ENCODE measurements at regions not wholly inside any gene's neighbourhood (a gene's known extent, or its start where the extent isn't known, plus 50 kb on each side); places are given as distances from the start of the nearest gene placed in this dataset.

DNA sequence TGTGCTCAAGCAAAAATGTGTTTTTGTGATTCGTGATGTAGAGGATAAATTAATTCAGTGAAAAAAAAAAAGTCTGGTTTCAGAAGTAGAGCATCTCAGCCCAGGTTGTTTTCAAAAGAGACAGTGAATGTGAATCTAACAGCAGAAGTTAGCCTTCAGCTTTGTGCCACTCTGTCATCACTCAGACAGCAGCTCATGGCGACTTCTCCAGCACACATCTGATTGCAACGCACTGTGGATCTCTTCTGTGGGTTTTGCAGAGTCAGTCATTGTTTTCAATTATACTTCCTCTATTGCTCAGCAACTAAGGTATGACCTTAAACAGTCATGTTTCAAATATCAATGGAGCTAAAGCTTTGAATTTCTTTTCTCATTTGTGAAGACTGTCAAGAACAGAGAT lies 335.5 kb upstream of the POU3F2 start:
- Histone ChIP-seq H3K27me3 (replicated peaks; ENCODE audit: insufficient read depth) (no peaks in the 10 kb centered on the region), H3K27ac (no peak overlapping the region), H3K36me3 (no peaks in the 10 kb centered on the region), H3K4me3 (no peak overlapping the region), H3K4me1 (ENCODE audit: control insufficient read depth in 1 of 2, low read depth in 2 of 2) (no peaks in the 10 kb centered on the region), H3K9me3 (no peaks in the 10 kb centered on the region)
- TF ChIP-seq, protein P1, sequence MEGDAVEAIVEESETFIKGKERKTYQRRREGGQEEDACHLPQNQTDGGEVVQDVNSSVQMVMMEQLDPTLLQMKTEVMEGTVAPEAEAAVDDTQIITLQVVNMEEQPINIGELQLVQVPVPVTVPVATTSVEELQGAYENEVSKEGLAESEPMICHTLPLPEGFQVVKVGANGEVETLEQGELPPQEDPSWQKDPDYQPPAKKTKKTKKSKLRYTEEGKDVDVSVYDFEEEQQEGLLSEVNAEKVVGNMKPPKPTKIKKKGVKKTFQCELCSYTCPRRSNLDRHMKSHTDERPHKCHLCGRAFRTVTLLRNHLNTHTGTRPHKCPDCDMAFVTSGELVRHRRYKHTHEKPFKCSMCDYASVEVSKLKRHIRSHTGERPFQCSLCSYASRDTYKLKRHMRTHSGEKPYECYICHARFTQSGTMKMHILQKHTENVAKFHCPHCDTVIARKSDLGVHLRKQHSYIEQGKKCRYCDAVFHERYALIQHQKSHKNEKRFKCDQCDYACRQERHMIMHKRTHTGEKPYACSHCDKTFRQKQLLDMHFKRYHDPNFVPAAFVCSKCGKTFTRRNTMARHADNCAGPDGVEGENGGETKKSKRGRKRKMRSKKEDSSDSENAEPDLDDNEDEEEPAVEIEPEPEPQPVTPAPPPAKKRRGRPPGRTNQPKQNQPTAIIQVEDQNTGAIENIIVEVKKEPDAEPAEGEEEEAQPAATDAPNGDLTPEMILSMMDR (IDR thresholded peaks at IDR 0.05) = no peak
- DNase-seq (ENCODE audit: low spot score) (no peak), ATAC-seq (ENCODE audit: insufficient number of reproducible peaks, low FRiP score, low read depth) (no peak)

DNA sequence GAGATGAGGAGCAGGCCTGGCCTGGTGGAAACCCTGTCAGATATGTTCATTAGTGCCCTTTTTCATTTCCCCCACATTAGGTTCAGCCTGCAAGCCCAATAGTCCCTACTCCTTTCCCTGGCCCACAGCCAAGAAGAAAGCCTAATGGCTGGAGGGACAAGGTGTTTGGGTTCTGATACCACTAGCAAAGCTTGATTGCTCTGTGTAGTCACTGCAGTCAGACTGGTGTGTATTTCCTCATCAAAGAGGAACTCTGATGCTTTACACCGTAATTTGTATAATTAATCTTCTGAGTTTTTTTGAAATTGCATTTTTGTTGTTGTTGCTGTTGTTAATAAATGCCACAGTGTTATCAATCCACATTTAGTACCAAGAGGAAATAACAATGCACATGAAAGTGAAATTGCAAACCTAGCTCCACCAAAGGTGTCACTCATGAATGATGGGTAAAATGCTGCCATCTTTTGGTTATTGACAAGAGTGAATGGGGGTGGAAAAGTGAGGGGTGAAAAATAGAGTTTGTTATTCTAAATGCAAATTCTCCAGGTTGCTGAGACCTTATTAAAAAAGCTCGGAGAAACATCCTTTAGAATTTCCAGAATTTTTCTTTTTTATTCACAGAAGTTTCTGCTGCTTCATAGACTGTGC lies 320.2 kb upstream of the POU3F2 start:
- DNase-seq (ENCODE audit: low spot score) (no peak), ATAC-seq (ENCODE audit: insufficient number of reproducible peaks, low FRiP score, low read depth) (no peak)
- H3K36me3 ChIP-seq = no peaks in the 10 kb centered on the region

DNA sequence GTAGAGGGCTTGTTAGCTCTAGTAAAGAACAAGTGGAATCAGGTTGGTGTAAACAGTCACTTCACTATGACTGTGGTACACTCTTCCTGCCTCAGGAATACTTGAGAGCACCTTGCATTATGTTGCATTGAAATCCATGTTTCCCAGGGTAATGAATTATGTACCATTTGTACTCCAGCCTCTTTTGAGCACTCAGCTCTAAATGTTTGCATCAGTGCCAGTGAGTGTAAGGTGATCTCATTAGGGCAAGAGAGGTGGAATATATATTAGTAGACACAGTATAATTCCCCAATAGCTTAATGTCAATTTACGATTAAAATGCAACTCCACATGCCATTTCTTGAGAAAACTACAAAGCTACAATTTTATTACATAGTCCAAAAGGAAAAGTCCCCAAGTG lies 319.6 kb upstream of the POU3F2 start:
- no peak for DNase-seq (ENCODE audit: low spot score)
- TF ChIP-seq, protein P1 (IDR thresholded peaks at IDR 0.05) = no peak
- no peak for ATAC-seq (ENCODE audit: insufficient number of reproducible peaks, low FRiP score, low read depth)
- H3K4me1 ChIP-seq (ENCODE audit: control insufficient read depth in 1 of 2, low read depth in 2 of 2) = no peaks in the 10 kb centered on the region
- no peaks in the 10 kb centered on the region for H3K36me3 ChIP-seq
- no peak overlapping the region for H3K4me3 ChIP-seq
- H3K27ac ChIP-seq = no peak overlapping the region
- H3K9me3 ChIP-seq = no peaks in the 10 kb centered on the region
- H3K27me3 ChIP-seq (replicated peaks; ENCODE audit: insufficient read depth) = no peaks in the 10 kb centered on the region

More for the DNA sequence above, 320.2 kb upstream of the POU3F2 start:
- Histone ChIP-seq H3K27me3 (replicated peaks; ENCODE audit: insufficient read depth) (no peaks in the 10 kb centered on the region), H3K4me3 (no peak overlapping the region), H3K9me3 (no peaks in the 10 kb centered on the region), H3K4me1 (ENCODE audit: control insufficient read depth in 1 of 2, low read depth in 2 of 2) (no peaks in the 10 kb centered on the region), H3K27ac (no peak overlapping the region)
- TF ChIP-seq, protein P1 (IDR thresholded peaks at IDR 0.05) = no peak

DNA sequence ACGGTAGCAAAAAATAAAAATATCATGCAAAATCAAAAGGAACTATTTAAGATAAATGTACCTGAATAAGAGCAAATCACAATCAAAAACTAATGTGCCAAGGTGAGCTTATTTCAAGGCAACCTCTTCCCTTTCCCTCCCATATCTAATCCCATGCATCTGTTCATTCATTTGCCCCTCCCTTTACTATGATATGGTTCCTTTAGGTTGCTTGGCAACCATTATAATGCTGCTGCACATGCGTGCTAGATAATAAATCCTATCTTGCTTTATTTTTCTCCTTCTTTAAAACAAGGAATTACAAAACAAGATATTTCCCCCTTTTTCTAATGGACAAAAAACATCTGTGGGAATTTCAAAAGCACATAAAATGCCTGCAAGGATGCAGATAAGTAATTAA lies 318.2 kb upstream of the POU3F2 start:
- TF ChIP-seq, protein P1 (IDR thresholded peaks at IDR 0.05) = no peak
- DNase-seq (ENCODE audit: low spot score) (no peak), ATAC-seq (ENCODE audit: insufficient number of reproducible peaks, low FRiP score, low read depth) (no peak)
- Histone ChIP-seq H3K4me1 (ENCODE audit: control insufficient read depth in 1 of 2, low read depth in 2 of 2) (no peaks in the 10 kb centered on the region), H3K27ac (no peak overlapping the region), H3K9me3 (no peaks in the 10 kb centered on the region), H3K27me3 (replicated peaks; ENCODE audit: insufficient read depth) (no peaks in the 10 kb centered on the region), H3K4me3 (no peak overlapping the region), H3K36me3 (no peaks in the 10 kb centered on the region)

DNA sequence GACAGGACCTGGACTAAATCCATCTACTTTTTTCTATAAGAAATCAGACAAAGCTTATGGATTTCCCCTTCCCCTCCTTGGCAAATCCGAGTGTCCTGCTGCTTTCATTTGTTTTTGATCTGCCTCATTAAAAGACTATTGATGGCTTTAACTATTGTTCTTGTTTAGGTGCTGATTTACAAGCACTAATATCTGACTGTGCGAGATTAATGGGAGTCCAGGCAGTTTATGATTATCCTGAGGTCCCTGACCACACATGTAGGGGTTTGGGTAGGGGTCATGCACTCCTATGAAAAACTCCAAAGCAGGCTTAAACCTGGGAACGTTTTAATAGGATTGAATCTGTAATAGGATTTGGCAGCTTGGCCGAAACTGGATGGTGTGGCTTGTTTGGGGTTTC lies 317.5 kb upstream of the POU3F2 start:
- no peak overlapping the region for H3K27ac ChIP-seq
- no peaks in the 10 kb centered on the region for H3K9me3 ChIP-seq
- TF ChIP-seq, protein P1 (IDR thresholded peaks at IDR 0.05) = no peak
- DNase-seq (ENCODE audit: low spot score) = no peak
- H3K4me1 ChIP-seq (ENCODE audit: control insufficient read depth in 1 of 2, low read depth in 2 of 2) = no peaks in the 10 kb centered on the region
- H3K36me3 ChIP-seq = no peaks in the 10 kb centered on the region
- ATAC-seq (ENCODE audit: insufficient number of reproducible peaks, low FRiP score, low read depth) = no peak
- no peaks in the 10 kb centered on the region for H3K27me3 ChIP-seq (replicated peaks; ENCODE audit: insufficient read depth)
- no peak overlapping the region for H3K4me3 ChIP-seq
